ENCODE measurements at regions not wholly inside any gene's neighbourhood (a gene's known extent, or its start where the extent isn't known, plus 50 kb on each side); places are given as distances from the start of the nearest gene placed in this dataset.

- TF ChIP-seq, protein P1, sequence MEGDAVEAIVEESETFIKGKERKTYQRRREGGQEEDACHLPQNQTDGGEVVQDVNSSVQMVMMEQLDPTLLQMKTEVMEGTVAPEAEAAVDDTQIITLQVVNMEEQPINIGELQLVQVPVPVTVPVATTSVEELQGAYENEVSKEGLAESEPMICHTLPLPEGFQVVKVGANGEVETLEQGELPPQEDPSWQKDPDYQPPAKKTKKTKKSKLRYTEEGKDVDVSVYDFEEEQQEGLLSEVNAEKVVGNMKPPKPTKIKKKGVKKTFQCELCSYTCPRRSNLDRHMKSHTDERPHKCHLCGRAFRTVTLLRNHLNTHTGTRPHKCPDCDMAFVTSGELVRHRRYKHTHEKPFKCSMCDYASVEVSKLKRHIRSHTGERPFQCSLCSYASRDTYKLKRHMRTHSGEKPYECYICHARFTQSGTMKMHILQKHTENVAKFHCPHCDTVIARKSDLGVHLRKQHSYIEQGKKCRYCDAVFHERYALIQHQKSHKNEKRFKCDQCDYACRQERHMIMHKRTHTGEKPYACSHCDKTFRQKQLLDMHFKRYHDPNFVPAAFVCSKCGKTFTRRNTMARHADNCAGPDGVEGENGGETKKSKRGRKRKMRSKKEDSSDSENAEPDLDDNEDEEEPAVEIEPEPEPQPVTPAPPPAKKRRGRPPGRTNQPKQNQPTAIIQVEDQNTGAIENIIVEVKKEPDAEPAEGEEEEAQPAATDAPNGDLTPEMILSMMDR (IDR thresholded peaks at IDR 0.05; ENCODE audit: insufficient read depth, low read length, poor library complexity, severe bottlenecking) = no peak
- TF ChIP-seq EZH2phosphoT487 (conservative IDR thresholded peaks at IDR 0.05; ENCODE audit: low read length) = no peak
These were observed 265.1 kb downstream of the BTG1 start for GRCh38 chr12:91880528-91880927.

Measured in SU-DHL-6 (cell line).